Gastroesophageal sphincter (tissue), 3 donors: ENCODE measurements at regions not wholly inside any gene's neighbourhood (a gene's known extent, or its start where the extent isn't known, plus 50 kb on each side); places are given as distances from the start of the nearest gene placed in this dataset.

ENCODE experiments used
- POLR2A ChIP-seq, 2 donors: fragments of 450-650 bp; IDR thresholded peaks; one replicate each; pipeline ENCODE4 v1.6.1; 2017; ENCODE audit warnings: antibody characterized with exemption in 2 of 2, mild to moderate bottlenecking in 2 of 2, moderate library complexity in 1 of 2
- TF ChIP-seq, protein P1 (sequence below), 4 experiments: fragments of 200-600 bp in 2 of 4; fragments of 450-650 bp in 2 of 4; sonication (generic) in 1 of 4; IDR thresholded peaks; one replicate each; pipeline ENCODE4 v1.5.1; 2017 to 2019; ENCODE audit warnings: antibody characterized with exemption in 4 of 4, mild to moderate bottlenecking in 2 of 4, moderate library complexity in 2 of 4

DNA sequence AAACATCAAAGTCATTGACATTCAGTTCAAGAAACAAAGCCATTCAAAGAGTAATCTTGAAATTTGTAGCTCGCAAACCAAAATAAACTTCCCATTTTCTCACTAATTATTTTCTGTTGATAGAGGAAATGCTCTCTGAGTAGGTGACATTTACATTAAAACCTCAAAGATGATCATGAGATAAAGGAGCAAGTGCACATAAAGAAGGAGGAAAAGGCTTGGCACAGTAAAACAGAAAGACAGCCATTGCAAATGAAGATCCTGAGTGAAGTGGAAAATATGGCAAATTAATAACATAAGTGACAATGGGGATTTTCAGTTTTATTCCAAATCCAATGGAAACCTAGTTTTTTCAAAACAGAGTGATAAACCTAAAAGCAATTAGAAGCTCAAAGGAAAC is 2320.8 kb downstream of the ARAP2 start:
- TF ChIP-seq, protein P1, sequence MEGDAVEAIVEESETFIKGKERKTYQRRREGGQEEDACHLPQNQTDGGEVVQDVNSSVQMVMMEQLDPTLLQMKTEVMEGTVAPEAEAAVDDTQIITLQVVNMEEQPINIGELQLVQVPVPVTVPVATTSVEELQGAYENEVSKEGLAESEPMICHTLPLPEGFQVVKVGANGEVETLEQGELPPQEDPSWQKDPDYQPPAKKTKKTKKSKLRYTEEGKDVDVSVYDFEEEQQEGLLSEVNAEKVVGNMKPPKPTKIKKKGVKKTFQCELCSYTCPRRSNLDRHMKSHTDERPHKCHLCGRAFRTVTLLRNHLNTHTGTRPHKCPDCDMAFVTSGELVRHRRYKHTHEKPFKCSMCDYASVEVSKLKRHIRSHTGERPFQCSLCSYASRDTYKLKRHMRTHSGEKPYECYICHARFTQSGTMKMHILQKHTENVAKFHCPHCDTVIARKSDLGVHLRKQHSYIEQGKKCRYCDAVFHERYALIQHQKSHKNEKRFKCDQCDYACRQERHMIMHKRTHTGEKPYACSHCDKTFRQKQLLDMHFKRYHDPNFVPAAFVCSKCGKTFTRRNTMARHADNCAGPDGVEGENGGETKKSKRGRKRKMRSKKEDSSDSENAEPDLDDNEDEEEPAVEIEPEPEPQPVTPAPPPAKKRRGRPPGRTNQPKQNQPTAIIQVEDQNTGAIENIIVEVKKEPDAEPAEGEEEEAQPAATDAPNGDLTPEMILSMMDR (IDR thresholded peaks at IDR 0.05), result no peak
- no peak for TF ChIP-seq POLR2A (IDR thresholded peaks at IDR 0.05)
